WERI-Rb-1 (cell line): ENCODE measurements at regions not wholly inside any gene's neighbourhood (a gene's known extent, or its start where the extent isn't known, plus 50 kb on each side); places are given as distances from the start of the nearest gene placed in this dataset.

ENCODE experiments used
- DNase-seq: peaks from one replicate; pipeline ENCODE4 v3.0.0-alpha.2; 2020
- H3K27ac ChIP-seq: fragments of 250-450 bp; sonication (Bioruptor Pico); 2 replicates; pipeline ENCODE4 v1.5.1; 2020; ENCODE audit warnings: mild to moderate bottlenecking, moderate library complexity
- H3K27me3 ChIP-seq: fragments of 250-450 bp; sonication (Bioruptor Pico); 2 replicates; pipeline ENCODE4 v1.5.1; 2021; ENCODE audit warnings: mild to moderate bottlenecking, low read depth, moderate library complexity; ENCODE audit not compliant: insufficient read depth, severe bottlenecking
- H3K36me3 ChIP-seq: fragments of 250-450 bp; sonication (Bioruptor Pico); 2 replicates; pipeline ENCODE4 v1.5.1; 2020; ENCODE audit warnings: mild to moderate bottlenecking, moderate library complexity
- H3K4me3 ChIP-seq: 2 replicates; pipeline ENCODE4 v1.5.1; 2011; ENCODE audit warnings: low read depth, mild to moderate bottlenecking, control low read depth, low read length
- H3K9me3 ChIP-seq: fragments of 250-450 bp; sonication (Bioruptor Pico); 2 replicates; pipeline ENCODE4 v1.5.1; 2021; ENCODE audit warnings: mild to moderate bottlenecking, moderate library complexity; ENCODE audit not compliant: severe bottlenecking
- CTCF ChIP-seq: IDR thresholded peaks from 2 replicates; pipeline ENCODE4 v1.5.1; 2011; ENCODE audit warnings: low read depth, mild to moderate bottlenecking, control low read depth, inconsistent platforms, low read length

GRCh38 chr9:103669296-103669695 is 424.8 kb upstream of the SMC2 start:
- Histone ChIP-seq H3K4me3 (no peak overlapping the region), H3K27ac (no peak overlapping the region), H3K27me3 (no peaks in the 10 kb centered on the region), H3K9me3 (no peaks in the 10 kb centered on the region), H3K36me3 (no peaks in the 10 kb centered on the region)
- no peak for DNase-seq
- no peak for TF ChIP-seq CTCF

- Histone ChIP-seq H3K27me3 (no peaks in the 10 kb centered on the region), H3K9me3 (no peaks in the 10 kb centered on the region), H3K4me3 (no peak overlapping the region), H3K27ac (no peak overlapping the region), H3K36me3 (no peaks in the 10 kb centered on the region)
- no peak for DNase-seq
- TF ChIP-seq CTCF: no peak
These were observed 419.8 kb upstream of the SMC2 start for GRCh38 chr9:103674271-103674670.

- no peak for TF ChIP-seq CTCF
- H3K36me3 ChIP-seq: no peaks in the 10 kb centered on the region
- no peaks in the 10 kb centered on the region for H3K27me3 ChIP-seq
- H3K27ac ChIP-seq: peak overlapping the region; percentile 42
- H3K4me3 ChIP-seq: no peak overlapping the region
- DNase-seq: peak; percentile 21
- no peaks in the 10 kb centered on the region for H3K9me3 ChIP-seq
These were observed 413.5 kb upstream of the SMC2 start for GRCh38 chr9:103680581-103680980.

- no peak overlapping the region for H3K4me3 ChIP-seq
- H3K9me3 ChIP-seq: no peaks in the 10 kb centered on the region
- H3K36me3 ChIP-seq: no peaks in the 10 kb centered on the region
- no peak for TF ChIP-seq CTCF
- no peaks in the 10 kb centered on the region for H3K27me3 ChIP-seq
- peak; percentile 21 for DNase-seq
- no peak overlapping the region; the same call in 1 of the 2 replicates for H3K27ac ChIP-seq
These were observed 412.7 kb upstream of the SMC2 start for GRCh38 chr9:103681435-103681834.

- no peak for DNase-seq
- Histone ChIP-seq H3K9me3 (no peaks in the 10 kb centered on the region), H3K4me3 (no peak overlapping the region), H3K27me3 (no peaks in the 10 kb centered on the region), H3K36me3 (no peaks in the 10 kb centered on the region), H3K27ac (no peak overlapping the region)
- no peak for TF ChIP-seq CTCF
These were observed 393.7 kb upstream of the SMC2 start for GRCh38 chr9:103700195-103700962.

GRCh38 chr9:103702572-103702971 is 391.5 kb upstream of the SMC2 start:
- Histone ChIP-seq H3K4me3 (no peak overlapping the region), H3K27me3 (no peaks in the 10 kb centered on the region), H3K9me3 (no peaks in the 10 kb centered on the region), H3K27ac (no peak overlapping the region), H3K36me3 (no peaks in the 10 kb centered on the region)
- TF ChIP-seq CTCF: no peak
- no peak for DNase-seq
